AG04449 (cell line): ENCODE measurements at regions not wholly inside any gene's neighbourhood (a gene's known extent, or its start where the extent isn't known, plus 50 kb on each side); places are given as distances from the start of the nearest gene placed in this dataset.

ENCODE experiments used
- CTCF ChIA-PET: fragments of 350-600 bp; formaldehyde crosslinking; extraction: SDS; loops from one replicate; lab custom pipeline; 2021; ENCODE audit warnings: antibody characterized with exemption; lab: Yijun Ruan, JAX
- POLR2A ChIA-PET: fragments of 400-600, 350-600 bp; formaldehyde crosslinking; extraction: SDS; loops from one replicate; lab custom pipeline; 2020; ENCODE audit warnings: antibody characterized with exemption, inconsistent platforms; lab: Yijun Ruan, JAX
- DNase-seq: peaks from one replicate; pipeline ENCODE4 v3.0.0-alpha.2; 2010; ENCODE audit warnings: low read depth, low spot score
- H3K4me3 ChIP-seq: 2 replicates; pipeline ENCODE4 v1.5.1; 2011; ENCODE audit warnings: low read depth, mild to moderate bottlenecking, control low read depth, low read length
- TF ChIP-seq, protein P1 (sequence below): IDR thresholded peaks from one replicate; pipeline ENCODE4 v1.5.1; 2011; ENCODE audit warnings: mild to moderate bottlenecking, moderate library complexity, low read length, control low read depth, inconsistent platforms; ENCODE audit not compliant: insufficient read depth; ENCODE audit errors: missing control alignments

- DNase-seq, result peak; percentile 46
- CTCF ChIA-PET, result interaction anchor here (1.0 to 1.5 kb wide), 5 partner anchors 37 to 286 kb away, joined by 3 to 5 read pairs (median 4); no protein-coding TSS in a partner anchor
- POLR2A ChIA-PET, result no interaction called here
- TF ChIP-seq, protein P1, sequence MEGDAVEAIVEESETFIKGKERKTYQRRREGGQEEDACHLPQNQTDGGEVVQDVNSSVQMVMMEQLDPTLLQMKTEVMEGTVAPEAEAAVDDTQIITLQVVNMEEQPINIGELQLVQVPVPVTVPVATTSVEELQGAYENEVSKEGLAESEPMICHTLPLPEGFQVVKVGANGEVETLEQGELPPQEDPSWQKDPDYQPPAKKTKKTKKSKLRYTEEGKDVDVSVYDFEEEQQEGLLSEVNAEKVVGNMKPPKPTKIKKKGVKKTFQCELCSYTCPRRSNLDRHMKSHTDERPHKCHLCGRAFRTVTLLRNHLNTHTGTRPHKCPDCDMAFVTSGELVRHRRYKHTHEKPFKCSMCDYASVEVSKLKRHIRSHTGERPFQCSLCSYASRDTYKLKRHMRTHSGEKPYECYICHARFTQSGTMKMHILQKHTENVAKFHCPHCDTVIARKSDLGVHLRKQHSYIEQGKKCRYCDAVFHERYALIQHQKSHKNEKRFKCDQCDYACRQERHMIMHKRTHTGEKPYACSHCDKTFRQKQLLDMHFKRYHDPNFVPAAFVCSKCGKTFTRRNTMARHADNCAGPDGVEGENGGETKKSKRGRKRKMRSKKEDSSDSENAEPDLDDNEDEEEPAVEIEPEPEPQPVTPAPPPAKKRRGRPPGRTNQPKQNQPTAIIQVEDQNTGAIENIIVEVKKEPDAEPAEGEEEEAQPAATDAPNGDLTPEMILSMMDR, result no peak
- no peak overlapping the region for H3K4me3 ChIP-seq
Observed at GRCh38 chr4:182975806-182976205, 58.6 kb upstream of the DCTD start.

DNA sequence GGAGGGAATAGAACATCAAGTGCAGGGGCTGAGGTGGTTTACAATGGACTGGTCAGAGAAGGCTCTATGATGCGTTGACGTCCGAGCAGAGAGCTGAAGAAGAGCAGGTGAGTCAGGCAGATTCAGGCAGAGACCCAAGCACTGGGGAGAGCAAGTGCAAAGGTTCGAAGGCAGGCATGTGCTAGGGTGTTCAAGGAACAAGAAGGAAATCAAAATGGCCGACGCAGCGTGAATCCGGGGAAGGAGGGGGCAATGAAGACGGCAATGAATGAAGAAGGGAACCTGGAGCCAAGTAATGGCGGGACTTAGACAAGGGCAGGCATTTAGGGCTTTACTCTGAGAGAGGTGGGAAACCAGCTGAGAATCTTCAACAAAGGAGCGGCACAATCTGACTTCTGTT is 56.8 kb upstream of the DCTD start:
- POLR2A ChIA-PET, result interaction anchor here (0.7 to 0.8 kb wide), 2 partner anchors 36 to 87 kb away, joined by 3 read pairs; no protein-coding TSS in a partner anchor

DNA sequence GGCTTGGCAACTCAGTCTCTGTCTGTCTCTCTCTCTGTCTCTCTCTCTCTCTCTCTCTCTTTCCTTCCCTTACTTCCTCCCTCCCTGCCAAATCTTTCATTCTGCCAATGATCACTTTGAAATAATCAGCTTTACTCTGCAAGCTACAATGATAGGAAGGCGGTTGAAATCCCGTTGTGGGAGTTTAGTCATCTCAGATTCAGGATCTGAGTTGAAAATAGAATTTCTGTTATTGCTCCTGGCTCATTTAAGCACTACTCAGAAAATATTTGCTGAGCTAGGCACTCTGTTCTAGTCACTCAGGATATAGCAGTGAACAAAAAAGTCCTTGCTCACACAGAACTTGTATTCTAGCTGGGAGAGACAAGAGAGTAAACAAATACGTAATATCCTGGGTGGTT is 56.3 kb upstream of the DCTD start:
- ChIA-PET CTCF (interaction anchor here (0.6 kb wide), 1 partner anchor 100 kb away, joined by 3 read pairs; no protein-coding TSS in a partner anchor), POLR2A (interaction anchor here (0.7 kb wide), 1 partner anchor 87 kb away, joined by 3 read pairs; no protein-coding TSS in a partner anchor)
- no peak for DNase-seq
- no peak overlapping the region for H3K4me3 ChIP-seq
- TF ChIP-seq, protein P1, result no peak

More for the DNA sequence above, 56.8 kb upstream of the DCTD start:
- DNase-seq, result no peak
- TF ChIP-seq, protein P1, result no peak
- H3K4me3 ChIP-seq, result no peak overlapping the region
- CTCF ChIA-PET, result interaction anchor here (0.6 kb wide), 1 partner anchor 100 kb away, joined by 3 read pairs; no protein-coding TSS in a partner anchor

DNA sequence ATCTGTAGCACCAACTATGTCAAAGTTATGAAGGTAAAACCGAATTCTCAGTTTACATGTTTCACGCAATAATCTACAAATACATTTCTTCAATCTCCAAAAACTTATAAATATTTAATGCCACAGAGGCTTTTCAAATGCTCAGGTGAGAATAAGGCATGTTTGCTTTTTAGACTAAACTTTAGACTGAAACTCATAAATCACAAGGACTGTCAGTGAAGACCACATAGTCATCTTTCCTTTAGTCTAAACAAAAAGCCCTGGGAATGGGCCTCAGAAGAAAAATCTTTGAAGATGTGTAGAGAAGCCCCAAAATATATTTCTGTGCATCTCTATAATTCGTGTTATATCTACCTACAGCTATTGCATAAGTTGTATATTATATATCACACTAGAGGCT is 54.5 kb upstream of the DCTD start:
- H3K4me3 ChIP-seq, result no peak overlapping the region
- no peak for DNase-seq
- ChIA-PET CTCF (interaction anchor here (1.2 kb wide), 1 partner anchor 33 kb away, joined by 5 read pairs; no protein-coding TSS in a partner anchor), POLR2A (no interaction called here)
- TF ChIP-seq, protein P1, result no peak

GRCh38 chr4:182969651-182970279 is 52.6 kb upstream of the DCTD start:
- DNase-seq, result no peak
- POLR2A ChIA-PET, result no interaction called here
- H3K4me3 ChIP-seq, result no peak overlapping the region
- CTCF ChIA-PET, result interaction anchor here (0.7 kb wide), 1 partner anchor 20 kb away, joined by 3 read pairs; no protein-coding TSS in a partner anchor
- TF ChIP-seq, protein P1, result no peak

GRCh38 chr4:182968917-182969650 is 51.9 kb upstream of the DCTD start:
- ChIA-PET POLR2A (no interaction called here), CTCF (interaction anchor here (0.7 kb wide), 1 partner anchor 19 kb away, joined by 3 read pairs; no protein-coding TSS in a partner anchor)
- no peak overlapping the region for H3K4me3 ChIP-seq
- TF ChIP-seq, protein P1, result no peak
- no peak for DNase-seq
